ENCODE measurements at regions not wholly inside any gene's neighbourhood (a gene's known extent, or its start where the extent isn't known, plus 50 kb on each side); places are given as distances from the start of the nearest gene placed in this dataset.

DNA sequence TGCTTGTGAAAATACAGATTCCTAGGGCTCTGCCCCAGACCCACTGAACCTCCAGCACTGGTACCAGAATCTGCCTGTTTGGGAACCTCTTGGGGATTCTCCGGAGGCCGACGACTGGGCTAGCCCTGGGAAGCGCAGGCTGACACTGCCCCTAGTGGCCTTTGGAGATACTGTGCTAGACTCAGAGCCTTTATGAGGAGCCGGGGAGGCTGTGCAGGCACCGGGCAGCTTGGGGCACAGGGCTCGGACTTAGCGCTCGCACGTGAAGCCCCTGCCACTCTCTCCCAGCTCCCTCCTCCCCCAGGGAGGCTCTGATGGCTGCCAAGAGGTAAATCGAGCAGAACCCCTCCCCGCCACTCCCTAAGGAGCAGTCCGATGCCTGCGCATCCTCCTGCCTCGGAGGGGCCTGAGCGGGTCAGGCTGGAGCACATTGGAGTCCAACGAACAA lies 144.6 kb upstream of the TNR start:
- H2AFZ ChIP-seq (ENCODE audit: low read length): peak overlapping the region; percentile 47
- H4K91ac ChIP-seq (replicated peaks; ENCODE audit: insufficient read length, low read length): no peak overlapping the region
- no peaks in the 10 kb centered on the region for H3K79me1 ChIP-seq (ENCODE audit: low read depth, low read length)
- H2BK12ac ChIP-seq (ENCODE audit: low read depth, low read length): no peak overlapping the region
- H3K79me2 ChIP-seq (ENCODE audit: control insufficient read depth in 1 of 2, insufficient read depth in 2 of 2, low read length in 2 of 2): no peaks in the 10 kb centered on the region
- H2BK20ac ChIP-seq (ENCODE audit: low read length): no peak overlapping the region
- H2BK15ac ChIP-seq (ENCODE audit: low read length): no peak overlapping the region
- H3K14ac ChIP-seq (ENCODE audit: insufficient read length): no peak overlapping the region
- no peak overlapping the region for H3K56ac ChIP-seq (replicated peaks; ENCODE audit: insufficient read length, low read depth, low read length)
- H3K9me3 ChIP-seq (ENCODE audit: insufficient read depth in 2 of 2, low read depth in 1 of 2, low read length in 1 of 2): no peaks in the 10 kb centered on the region
- peaks cover 0 to 7% (median 5%) of the 10 kb centered on the region in 4 experiments; a peak in 5 of 7 replicates for H3K4me1 ChIP-seq (replicated peaks in 1 of 4; ENCODE audit: control insufficient read depth in 3 of 4, insufficient read depth in 4 of 4, low read length in 3 of 4)
- H4K8ac ChIP-seq (ENCODE audit: extremely low read depth, insufficient read depth, low read length): no peak overlapping the region
- no peaks in the 10 kb centered on the region for H4K20me1 ChIP-seq (replicated peaks in 1 of 2; ENCODE audit: control insufficient read depth in 1 of 2, insufficient read depth in 2 of 2, low read length in 2 of 2)
- ChIA-PET CTCF (ENCODE audit: partially characterized antibody) (interaction anchor here (0.6 to 6.9 kb wide), 35 partner anchors 8 to 579 kb away, joined by 3 to 69 read pairs (median 5); partner anchors contain the start of gene TNR), POLR2A (ENCODE audit: partially characterized antibody) (interaction anchor here (0.8 to 0.9 kb wide), 2 partner anchors 11 to 34 kb away, joined by 3 to 5 read pairs; no protein-coding TSS in a partner anchor)
- no peak overlapping the region for H2AK5ac ChIP-seq (ENCODE audit: low read depth, low read length)
- H3K4me3 ChIP-seq (ENCODE audit: extremely low read depth in 1 of 4, insufficient read depth in 2 of 4, low read depth in 3 of 4, low read length in 4 of 4): peak overlapping the region; percentile 1 to 50 (median 28); a peak in 6 of 8 replicates
- no peak overlapping the region for H3K18ac ChIP-seq (ENCODE audit: extremely low read depth, low read length)
- DNase-seq (ENCODE audit: low read depth in 1 of 2, low spot score in 2 of 2) (peak; percentile 68 to 89), FAIRE-seq (peak; percentile 58)
- H3K9ac ChIP-seq (replicated peaks in 1 of 4; ENCODE audit: extremely low read depth in 1 of 4, low read depth in 3 of 4, low read length in 3 of 4): no peak overlapping the region
- H3K23me2 ChIP-seq (ENCODE audit: low read depth, low read length): no peaks in the 10 kb centered on the region
- H4K5ac ChIP-seq (ENCODE audit: insufficient read length, low read depth, low read length): no peak overlapping the region
- H2BK120ac ChIP-seq (replicated peaks; ENCODE audit: low read depth, low read length): no peak overlapping the region
- no peak overlapping the region for H3K27ac ChIP-seq (ENCODE audit: low read depth, low read length)
- H3K4ac ChIP-seq (replicated peaks; ENCODE audit: insufficient read length, low read depth, low read length): no peak overlapping the region
- WGBS, 2 experiments (ENCODE audit: extremely low coverage in 1 of 2, insufficient coverage in 1 of 2, insufficient read length in 1 of 2, insufficient replicate concordance in 2 of 2, low coverage in 1 of 2, low lambda C conversion rate in 2 of 2, missing lambda C conversion rate in 1 of 2): 25% methylated on average over 14 of the region's 17 CpGs; no CpG with 5 or more reads in 1 of the 2 experiments
- H3K23ac ChIP-seq (ENCODE audit: insufficient read length): no peak overlapping the region
- H3K36me3 ChIP-seq (ENCODE audit: control insufficient read depth in 2 of 4, insufficient read depth in 4 of 4, low read length in 3 of 4): no peaks in the 10 kb centered on the region
- H3K27me3 ChIP-seq (replicated peaks in 1 of 4; ENCODE audit: control insufficient read depth in 3 of 4, extremely low read depth in 1 of 4, insufficient read depth in 3 of 4, low read length in 3 of 4): peaks cover 18 to 49% (median 43%) of the 10 kb centered on the region in 4 experiments
- H2BK5ac ChIP-seq (ENCODE audit: low read depth, low read length): no peak overlapping the region
- H3K4me2 ChIP-seq (ENCODE audit: insufficient read depth in 1 of 2, low read depth in 2 of 2, low read length in 2 of 2): peak overlapping the region; percentile 33 to 63; a peak in 3 of 4 replicates
- TF ChIP-seq, protein P1, sequence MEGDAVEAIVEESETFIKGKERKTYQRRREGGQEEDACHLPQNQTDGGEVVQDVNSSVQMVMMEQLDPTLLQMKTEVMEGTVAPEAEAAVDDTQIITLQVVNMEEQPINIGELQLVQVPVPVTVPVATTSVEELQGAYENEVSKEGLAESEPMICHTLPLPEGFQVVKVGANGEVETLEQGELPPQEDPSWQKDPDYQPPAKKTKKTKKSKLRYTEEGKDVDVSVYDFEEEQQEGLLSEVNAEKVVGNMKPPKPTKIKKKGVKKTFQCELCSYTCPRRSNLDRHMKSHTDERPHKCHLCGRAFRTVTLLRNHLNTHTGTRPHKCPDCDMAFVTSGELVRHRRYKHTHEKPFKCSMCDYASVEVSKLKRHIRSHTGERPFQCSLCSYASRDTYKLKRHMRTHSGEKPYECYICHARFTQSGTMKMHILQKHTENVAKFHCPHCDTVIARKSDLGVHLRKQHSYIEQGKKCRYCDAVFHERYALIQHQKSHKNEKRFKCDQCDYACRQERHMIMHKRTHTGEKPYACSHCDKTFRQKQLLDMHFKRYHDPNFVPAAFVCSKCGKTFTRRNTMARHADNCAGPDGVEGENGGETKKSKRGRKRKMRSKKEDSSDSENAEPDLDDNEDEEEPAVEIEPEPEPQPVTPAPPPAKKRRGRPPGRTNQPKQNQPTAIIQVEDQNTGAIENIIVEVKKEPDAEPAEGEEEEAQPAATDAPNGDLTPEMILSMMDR (IDR thresholded peaks at IDR 0.05; ENCODE audit: control extremely low read depth in 1 of 3, insufficient read depth in 1 of 3, low read depth in 1 of 3, low read length in 3 of 3): peak; percentile 87 to 94 (median 92)
- TF ChIP-seq ASH2L (IDR thresholded peaks at IDR 0.05; ENCODE audit: low read length) (peak; percentile 89), TAF7 (optimal IDR thresholded peaks at IDR 0.05; ENCODE audit: borderline replicate concordance, low read depth, low read length) (no peak), YY1 (IDR thresholded peaks at IDR 0.05; ENCODE audit: low read depth, low read length) (peak; percentile 83), RBBP5 (IDR thresholded peaks at IDR 0.05; ENCODE audit: borderline replicate concordance, low read depth, low read length) (peak; percentile 88), CTBP2 (IDR thresholded peaks at IDR 0.05; ENCODE audit: borderline replicate concordance, insufficient read depth, insufficient read length, low read length) (peak; percentile 60), CREB1 (IDR thresholded peaks at IDR 0.05) (0 out of 2 replicates have a peak, but pooled peaks have one; percentile 9), HDAC6 (IDR thresholded peaks at IDR 0.05; ENCODE audit: low read depth, low read length) (no peak), KDM4A (IDR thresholded peaks at IDR 0.05; ENCODE audit: low read depth, low read length, severe bottlenecking) (peak; percentile 57), SUZ12 (IDR thresholded peaks at IDR 0.05; ENCODE audit: low read length) (peak; percentile 49; the same call in 1 of the 2 replicates), BCL11A (IDR thresholded peaks at IDR 0.05; ENCODE audit: low read depth in 2 of 2, low read length in 2 of 2) (no peak)
